WI38 (cell line): ENCODE measurements at regions not wholly inside any gene's neighbourhood (a gene's known extent, or its start where the extent isn't known, plus 50 kb on each side); places are given as distances from the start of the nearest gene placed in this dataset.

Experiments
- H3K4me3 ChIP-seq: 2 replicates; pipeline ENCODE4 v1.5.1; 2011; ENCODE audit warnings: low read depth, mild to moderate bottlenecking, control low read depth, low read length
- TF ChIP-seq, protein P1 (sequence below): IDR thresholded peaks from 2 replicates; pipeline ENCODE4 v1.5.1; 2012; ENCODE audit warnings: low read depth, mild to moderate bottlenecking, control low read depth, low read length

DNA sequence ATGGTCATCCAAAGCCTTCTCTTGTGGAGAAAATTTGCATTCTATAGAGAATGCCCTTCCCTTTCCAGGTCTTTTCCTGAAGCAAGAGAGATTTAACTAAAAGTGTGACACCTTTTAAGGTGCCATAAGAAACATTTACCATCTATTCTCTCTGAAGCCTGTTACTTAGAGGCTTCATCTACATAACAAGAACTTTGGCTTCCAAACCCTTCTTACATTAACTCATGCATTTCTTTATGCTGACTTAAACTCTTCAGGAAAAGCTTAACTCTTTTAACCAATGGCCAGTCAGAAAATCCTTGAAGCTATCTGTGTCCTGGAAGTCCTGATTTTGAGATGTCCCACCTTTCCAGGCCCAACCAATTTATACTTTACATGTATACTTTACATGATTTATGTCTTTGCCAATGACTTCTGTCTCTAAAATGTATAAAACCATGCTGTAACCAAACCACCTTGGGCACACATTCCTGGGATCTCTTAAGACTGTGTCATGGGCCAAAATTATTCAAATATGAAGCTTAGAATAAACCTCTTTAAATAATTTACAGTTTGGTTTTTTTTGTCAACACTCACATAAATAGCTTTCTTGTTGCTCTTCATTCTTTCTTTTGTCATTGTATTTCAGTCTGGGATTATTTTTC, 472.6 kb upstream of the NECTIN3 start:
- TF ChIP-seq, protein P1, sequence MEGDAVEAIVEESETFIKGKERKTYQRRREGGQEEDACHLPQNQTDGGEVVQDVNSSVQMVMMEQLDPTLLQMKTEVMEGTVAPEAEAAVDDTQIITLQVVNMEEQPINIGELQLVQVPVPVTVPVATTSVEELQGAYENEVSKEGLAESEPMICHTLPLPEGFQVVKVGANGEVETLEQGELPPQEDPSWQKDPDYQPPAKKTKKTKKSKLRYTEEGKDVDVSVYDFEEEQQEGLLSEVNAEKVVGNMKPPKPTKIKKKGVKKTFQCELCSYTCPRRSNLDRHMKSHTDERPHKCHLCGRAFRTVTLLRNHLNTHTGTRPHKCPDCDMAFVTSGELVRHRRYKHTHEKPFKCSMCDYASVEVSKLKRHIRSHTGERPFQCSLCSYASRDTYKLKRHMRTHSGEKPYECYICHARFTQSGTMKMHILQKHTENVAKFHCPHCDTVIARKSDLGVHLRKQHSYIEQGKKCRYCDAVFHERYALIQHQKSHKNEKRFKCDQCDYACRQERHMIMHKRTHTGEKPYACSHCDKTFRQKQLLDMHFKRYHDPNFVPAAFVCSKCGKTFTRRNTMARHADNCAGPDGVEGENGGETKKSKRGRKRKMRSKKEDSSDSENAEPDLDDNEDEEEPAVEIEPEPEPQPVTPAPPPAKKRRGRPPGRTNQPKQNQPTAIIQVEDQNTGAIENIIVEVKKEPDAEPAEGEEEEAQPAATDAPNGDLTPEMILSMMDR: no peak
- no peak overlapping the region for H3K4me3 ChIP-seq

DNA sequence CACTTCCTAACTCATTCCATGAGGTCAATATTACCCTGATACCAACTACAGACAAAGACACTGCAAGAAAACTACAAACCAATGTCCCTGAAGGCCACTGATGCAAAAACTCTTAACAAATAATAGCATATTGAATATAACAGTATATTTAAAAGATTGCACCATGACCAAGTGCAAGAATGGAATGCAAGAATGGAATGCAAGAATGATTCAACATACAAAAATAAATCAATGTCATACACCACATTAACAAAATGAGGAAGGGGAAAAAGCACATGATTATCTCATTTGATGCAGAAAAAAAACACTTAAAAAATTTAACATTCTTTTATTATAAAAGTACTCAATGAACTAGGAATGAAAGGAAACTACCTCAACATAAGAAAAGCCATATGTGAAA, 463.1 kb upstream of the NECTIN3 start:
- no peak overlapping the region for H3K4me3 ChIP-seq
- TF ChIP-seq, protein P1: no peak

DNA sequence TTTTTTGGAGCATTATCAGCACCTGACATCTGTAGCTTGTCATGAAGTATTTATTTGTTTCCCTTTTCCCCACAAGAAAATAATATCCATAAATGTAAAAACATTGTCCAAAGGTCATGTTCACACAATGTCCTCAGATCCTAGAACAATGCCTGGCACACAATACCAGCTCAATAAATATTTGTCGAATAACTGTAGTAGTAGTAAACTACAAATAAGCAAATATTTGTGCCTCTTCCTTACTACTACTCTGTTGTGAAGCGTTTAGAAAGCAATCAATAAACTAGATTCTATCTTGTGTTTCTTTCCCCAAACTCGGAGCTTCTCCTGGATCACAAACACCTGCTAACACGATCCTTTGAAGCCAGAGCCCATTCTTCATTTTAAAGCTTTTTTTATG, 459.6 kb upstream of the NECTIN3 start:
- H3K4me3 ChIP-seq: no peak overlapping the region
- TF ChIP-seq, protein P1: no peak

DNA sequence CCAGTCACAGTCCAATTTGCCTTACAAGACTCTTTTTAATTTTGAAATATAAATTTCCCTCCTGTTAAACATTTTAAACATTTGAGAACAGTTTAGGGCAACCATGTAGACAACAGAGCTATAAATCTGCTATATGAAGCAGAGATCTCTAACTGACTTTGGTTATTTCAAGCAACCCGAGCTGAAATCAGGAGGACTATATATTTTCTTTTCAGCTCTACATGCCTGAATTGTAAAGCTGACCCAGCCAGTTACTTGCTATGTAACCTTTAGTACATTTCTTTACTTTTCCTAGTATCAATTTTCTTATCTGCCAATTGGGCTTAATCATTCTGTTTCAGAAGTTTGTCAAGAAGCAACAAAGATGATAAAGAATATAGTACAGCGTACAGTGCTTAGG, 457.4 kb upstream of the NECTIN3 start:
- TF ChIP-seq, protein P1: no peak
- H3K4me3 ChIP-seq: no peak overlapping the region

DNA sequence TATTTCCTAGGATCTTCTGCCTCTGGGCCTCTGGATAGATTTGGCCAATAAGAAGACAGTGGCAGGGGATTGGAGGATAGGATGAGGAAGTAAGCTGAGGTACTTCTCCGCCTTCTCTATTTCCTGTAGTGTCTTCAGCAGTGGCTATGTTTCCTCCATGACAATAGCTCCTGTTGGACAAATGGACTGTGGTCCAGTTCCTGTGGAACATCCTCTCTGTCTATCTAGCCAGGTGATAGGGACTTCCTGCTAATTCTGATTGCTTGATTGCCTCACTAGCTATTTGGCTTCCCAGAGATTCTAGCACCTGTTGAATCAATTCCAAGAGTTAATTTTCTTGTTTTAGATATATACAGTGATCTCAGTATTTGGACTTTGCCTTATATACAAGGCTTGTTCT, 456.2 kb upstream of the NECTIN3 start:
- no peak overlapping the region for H3K4me3 ChIP-seq
- TF ChIP-seq, protein P1: no peak

DNA sequence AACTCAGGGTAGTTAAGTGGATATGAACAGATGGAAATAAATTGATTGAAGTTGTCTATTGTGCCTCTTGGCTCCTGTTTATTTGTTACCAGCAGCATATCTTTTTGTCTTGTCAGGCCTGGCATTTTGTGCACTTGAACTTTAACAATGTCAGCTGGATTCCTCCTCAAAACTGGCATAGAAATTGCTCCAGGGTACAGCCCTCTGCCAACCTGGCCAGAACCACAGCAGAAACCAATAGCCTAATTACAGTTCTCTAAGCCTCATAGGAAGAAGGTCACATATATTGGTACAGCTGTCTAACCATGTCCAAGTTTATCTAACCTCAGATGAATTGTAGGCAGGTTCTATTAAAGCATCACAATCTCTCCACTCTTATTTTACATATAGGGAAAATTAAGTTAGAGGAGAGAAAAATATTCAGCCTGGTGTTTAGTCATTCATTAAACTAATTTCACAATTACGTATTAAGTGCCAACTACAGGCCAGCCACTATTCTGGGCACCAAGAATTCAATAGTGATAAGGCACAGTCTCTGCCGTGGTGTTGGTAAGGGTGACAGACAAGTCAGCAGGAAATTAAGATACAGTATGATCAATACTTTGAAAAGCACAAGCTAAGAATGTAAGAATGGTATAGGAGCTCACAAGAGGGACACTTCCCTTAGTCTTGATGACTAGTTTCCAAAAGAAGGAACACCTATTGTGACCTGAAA, 452.9 kb upstream of the NECTIN3 start:
- H3K4me3 ChIP-seq: no peak overlapping the region
- TF ChIP-seq, protein P1: no peak

DNA sequence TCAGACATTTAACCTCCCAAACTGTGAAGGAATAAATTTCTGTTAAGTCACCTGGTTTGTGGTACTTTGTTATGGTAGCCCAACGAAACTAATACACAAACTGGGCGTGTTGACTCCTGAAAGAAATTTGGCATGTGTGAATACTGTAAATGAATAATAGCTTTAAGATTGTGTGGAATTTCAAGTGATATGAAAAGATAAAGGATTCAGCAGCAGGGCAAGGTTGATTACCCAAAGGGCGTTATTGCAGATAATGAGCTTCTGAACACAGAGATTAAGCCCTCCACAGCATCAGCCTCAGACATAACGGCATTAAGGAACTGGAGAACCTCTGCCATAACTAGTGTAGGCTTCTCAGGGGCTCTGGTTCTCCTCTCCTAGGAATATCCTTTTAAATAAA, 451.5 kb upstream of the NECTIN3 start:
- TF ChIP-seq, protein P1: no peak
- no peak overlapping the region for H3K4me3 ChIP-seq
